ENCODE measurements at regions not wholly inside any gene's neighbourhood (a gene's known extent, or its start where the extent isn't known, plus 50 kb on each side); places are given as distances from the start of the nearest gene placed in this dataset.
"Not testable (repeated sequence)": the region's sequence is repeated elsewhere in the genome, so short reads cannot be mapped to it uniquely, and the experiment has no call there.

DNA sequence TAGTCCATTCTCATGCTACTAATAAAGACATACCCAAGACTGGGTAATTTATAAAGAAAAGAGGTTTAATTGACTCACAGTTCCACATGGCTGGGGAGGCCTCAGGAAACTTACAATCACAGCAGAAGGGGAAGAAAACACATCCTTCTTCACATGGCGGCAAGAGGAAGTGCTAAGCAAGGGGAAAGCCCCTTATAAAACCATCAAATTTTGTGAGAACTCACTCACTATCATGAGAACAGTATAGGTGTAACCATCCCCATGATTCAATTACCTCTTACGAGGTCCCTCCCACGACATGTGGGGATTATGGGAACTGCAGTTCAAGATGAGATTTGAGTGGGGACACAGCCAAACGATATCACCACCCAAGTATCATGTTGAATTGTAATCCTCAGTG is 52.7 kb upstream of the FOXO6 start:
- H3K36me3 ChIP-seq (ENCODE audit: control insufficient read depth, insufficient read depth, low read length); H3K23ac ChIP-seq (ENCODE audit: low read depth, low read length); H3K4ac ChIP-seq (ENCODE audit: low read depth, low read length); H4K20me1 ChIP-seq (ENCODE audit: insufficient read depth, low read length); dilution Hi-C loops (cut with HindIII; ENCODE audit: low sequenced_read_pairs, unreplicated experiment); H2BK120ac ChIP-seq (ENCODE audit: low read depth, low read length); ATAC-seq (ENCODE audit: low read depth); POLR2A ChIA-PET (ENCODE audit: unreplicated experiment); intact Hi-C loops (cut with micrococcal nuclease); H3K56ac ChIP-seq (ENCODE audit: extremely low read depth, insufficient read depth, low read length); H3K9ac ChIP-seq (ENCODE audit: low read depth, low read length); H2BK20ac ChIP-seq (ENCODE audit: low read depth, low read length); H2BK5ac ChIP-seq (ENCODE audit: low read depth, low read length, poor library complexity, severe bottlenecking); H3K18ac ChIP-seq (ENCODE audit: low read depth, low read length); H3K14ac ChIP-seq (replicated peaks; ENCODE audit: low read depth, low read length); H4K91ac ChIP-seq (ENCODE audit: insufficient read depth, low read depth, low read length); H3K4me2 ChIP-seq (ENCODE audit: low read depth, low read length); H2AK9ac ChIP-seq (replicated peaks; ENCODE audit: low read depth, low read length, poor library complexity); H4K5ac ChIP-seq (ENCODE audit: low read depth, low read length); CTCF ChIA-PET; H3K9me1 ChIP-seq (ENCODE audit: insufficient read depth, low read length); H3K79me1 ChIP-seq (ENCODE audit: low read depth in 1 of 2, low read length in 2 of 2); H3K9me3 ChIP-seq (ENCODE audit: control insufficient read depth, insufficient read depth, low read length); H3K4me3 ChIP-seq (ENCODE audit: insufficient read depth, low read depth, low read length); BruUV-seq (replicated peaks); H2AK5ac ChIP-seq (ENCODE audit: low read depth, low read length); H4K8ac ChIP-seq (ENCODE audit: low read depth in 2 of 2, low read length in 2 of 2); H2AFZ ChIP-seq (replicated peaks; ENCODE audit: low read length, poor library complexity); H3K27ac ChIP-seq (ENCODE audit: insufficient read depth, low read length); DNase-seq; H3K4me1 ChIP-seq (ENCODE audit: control insufficient read depth, insufficient read depth, low read length); H2BK15ac ChIP-seq (ENCODE audit: low read depth, low read length); in situ Hi-C loops (cut with MboI; ENCODE audit: low sequenced_read_pairs): not testable (repeated sequence)
- H3K27me3 ChIP-seq (ENCODE audit: control insufficient read depth, insufficient read depth, low read length) = peaks cover 24% of the 10 kb centered on the region
- no CpG with 5 or more reads among the region's 4 CpGs for WGBS, 2 experiments (ENCODE audit: extremely low coverage in 2 of 2, insufficient read length in 1 of 2)

All from IMR-90 (cell line).